T follicular helper cell (primary cell): ENCODE measurements at regions not wholly inside any gene's neighbourhood (a gene's known extent, or its start where the extent isn't known, plus 50 kb on each side); places are given as distances from the start of the nearest gene placed in this dataset.

Experiments
- DNase-seq: peaks from one replicate; pipeline ENCODE4 v3.0.0-alpha.2; 2020; ENCODE audit warnings: low read depth

DNA sequence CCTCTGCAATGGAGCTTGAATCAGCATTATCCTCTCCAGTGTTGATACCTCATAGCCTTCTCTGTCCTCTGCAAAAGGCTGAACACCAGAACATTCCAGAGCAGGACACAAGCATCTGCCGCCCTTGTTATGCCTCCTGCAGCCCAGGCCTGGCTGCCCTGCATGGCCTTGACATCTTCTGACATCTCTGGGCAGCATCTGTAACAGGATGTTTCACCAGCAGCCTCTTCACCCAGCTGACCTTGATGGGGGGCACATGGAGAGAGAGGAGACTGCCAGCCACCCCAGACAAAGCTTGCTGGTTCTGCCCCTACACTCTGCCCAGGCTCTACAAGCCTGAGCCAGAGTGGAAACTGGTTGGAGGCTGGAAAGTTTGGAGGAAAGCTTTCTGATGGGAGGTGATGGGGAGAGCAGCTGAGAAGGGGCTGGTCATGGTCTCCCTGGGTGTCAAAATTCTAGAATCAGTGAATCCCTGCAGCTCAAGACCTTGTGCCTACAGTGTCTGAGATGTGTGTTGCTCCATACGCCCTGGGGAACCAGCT is 145.1 kb downstream of the MRPL14 start:
- no peak for DNase-seq

DNA sequence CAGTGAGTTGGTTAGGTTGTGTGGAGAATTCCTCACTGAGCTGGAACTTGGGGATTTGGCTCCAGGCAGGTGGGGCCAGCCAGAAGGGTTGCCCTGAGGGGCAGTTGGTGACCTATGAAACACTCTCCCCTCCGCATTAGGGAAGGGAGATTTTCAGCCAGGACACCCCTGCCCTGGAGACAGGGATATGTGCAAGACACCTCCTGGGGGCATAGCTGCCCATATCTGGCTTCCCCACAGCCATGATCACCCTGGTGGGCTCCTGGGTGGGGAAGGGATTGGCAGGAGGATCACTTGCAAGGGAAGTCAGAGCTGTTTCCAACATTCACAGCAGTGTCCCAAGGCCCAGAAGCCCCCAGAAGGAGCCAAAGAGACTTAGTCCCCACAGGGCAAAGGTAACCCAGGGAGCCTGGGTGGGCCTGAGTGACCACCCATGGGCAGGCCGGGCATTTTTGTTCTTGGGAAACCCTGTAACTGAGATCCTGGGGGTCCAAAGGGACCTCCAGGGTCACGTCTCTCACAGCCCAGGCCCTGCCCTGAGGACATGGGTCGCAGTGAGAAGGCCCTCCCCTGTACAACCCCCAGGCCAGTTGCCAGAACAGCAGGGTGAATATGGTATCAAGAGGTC is 145.8 kb downstream of the MRPL14 start:
- no peak for DNase-seq

DNA sequence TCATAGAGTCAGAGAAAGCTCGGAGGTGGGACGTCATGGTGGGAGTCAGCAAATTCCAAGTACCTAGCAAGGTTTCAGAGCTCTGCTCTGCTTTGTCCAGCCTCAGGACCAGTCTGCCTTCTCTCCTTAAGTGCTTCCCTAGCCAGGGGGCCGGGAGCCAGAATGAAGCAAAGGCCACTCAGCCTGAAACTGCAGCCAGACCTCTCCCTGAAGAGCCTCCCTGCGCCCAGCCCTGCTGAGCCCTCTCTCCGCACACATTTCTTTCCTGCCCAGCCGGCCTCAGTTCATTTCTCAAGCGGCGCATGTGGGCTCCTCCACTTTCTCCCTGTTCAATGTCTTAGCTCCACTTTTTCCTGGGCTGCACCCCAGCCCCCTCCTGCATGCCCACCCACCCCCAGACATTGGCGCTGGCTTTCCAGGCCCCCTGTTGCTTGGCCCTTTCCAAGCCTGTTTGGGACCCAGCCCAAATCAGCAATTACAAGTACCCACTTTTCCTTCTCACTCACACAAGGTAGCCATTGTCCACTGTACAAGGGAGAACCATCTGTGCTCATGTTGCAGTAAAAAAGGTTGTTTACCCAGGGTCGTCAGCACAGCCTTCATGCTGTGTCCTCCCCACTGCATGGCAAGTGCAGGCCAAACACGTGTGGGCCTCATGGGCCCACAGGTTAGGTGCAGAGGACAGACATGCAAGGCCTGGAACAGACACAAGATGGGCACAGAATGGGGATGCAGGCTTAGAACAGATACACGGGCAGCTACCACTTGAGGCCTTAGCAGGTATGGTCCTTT is 147.1 kb downstream of the MRPL14 start:
- no peak for DNase-seq

DNA sequence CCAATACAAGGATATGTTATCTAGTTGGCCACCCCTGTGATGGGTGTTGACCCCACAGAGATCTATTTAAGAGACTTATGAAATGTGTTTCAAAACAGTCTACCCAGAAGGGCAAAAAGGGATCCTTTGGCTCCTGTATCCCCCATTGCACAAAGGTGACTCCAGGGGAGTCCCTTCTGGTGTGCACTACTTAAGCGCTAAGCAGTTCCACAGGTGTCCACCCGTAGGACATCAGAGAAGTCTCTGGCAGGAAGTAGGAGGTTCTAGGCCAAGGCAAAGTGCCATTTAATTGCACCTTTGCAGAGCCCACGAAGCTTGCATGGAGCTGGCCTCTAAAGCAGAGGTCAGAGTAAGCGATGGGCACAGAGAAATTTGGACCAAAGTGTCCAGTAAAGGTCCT is 147.7 kb downstream of the MRPL14 start:
- no peak for DNase-seq

DNA sequence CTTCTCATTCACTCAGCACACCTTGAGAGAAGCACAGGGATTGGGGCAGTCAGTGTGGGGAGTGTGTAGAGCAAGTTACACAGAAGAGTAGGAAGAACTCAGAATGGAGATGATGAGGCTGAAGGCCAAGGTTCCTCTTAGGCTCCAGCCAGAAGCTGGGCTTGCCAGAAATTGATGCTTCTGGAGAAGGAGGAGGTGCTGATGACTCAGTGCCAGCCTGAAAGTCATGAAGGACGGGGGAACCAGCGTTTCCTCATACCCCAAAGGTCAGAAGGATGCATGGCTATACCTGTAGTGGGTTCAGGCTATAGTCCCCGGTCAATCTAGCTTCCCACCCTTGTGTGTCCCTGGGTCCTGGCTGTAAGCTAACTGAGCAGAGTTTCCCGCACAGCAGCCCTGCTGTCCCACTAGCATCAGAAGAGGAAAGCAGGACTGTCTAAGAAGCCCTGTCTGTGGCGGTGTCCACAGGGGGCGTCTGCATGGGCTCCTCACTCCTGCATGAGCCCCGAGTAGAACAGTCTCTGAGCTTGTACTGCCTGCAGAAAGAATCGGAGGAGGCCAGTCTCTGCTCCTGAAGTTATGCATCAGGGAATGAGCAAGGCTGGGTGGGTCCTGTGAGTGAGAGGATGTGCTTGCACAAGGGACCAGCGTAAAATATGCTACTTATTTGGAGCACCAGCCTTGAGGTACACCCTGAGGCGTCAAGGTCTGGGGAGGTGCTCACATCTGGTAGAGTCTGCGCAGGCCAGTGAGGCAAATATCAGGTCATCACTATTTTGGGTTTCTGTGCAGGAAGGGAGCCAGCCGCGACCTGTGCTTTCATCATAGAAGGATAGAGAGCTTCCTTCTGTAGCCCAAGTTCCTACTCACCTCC is 148.5 kb downstream of the MRPL14 start:
- no peak for DNase-seq

DNA sequence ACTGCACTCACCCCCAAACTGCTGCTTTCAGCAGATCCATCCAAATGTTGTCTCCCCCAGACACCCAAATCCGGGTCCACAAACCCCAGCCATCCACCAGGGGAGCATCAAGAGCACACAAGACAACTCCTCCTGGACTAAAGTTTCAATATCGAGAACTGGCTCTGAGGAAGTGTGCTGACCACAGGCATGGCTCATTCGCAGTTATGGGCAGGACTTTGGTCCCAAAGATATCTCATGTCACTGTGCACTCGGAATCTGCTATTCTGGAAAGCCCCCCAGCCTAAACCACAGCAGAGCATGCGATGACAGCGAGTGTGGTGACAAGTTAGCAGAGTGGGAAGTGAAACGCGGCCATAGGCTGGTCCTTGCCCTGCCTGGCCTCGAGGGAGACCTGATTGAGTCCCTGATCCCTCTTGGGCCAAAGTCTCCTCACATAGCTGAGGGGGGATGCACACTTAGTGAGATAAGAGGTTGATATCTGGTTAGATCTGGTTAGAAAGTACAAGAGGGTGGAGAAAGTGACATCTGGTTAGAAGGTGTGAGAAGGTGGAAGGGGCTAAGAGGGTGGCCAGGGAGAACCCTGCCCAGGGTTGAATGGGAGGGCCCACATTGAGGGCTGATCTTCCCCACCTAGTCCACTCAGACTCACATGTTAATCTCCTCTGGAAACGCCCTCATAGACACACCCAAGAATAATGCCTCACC is 149.7 kb downstream of the MRPL14 start:
- no peak for DNase-seq

DNA sequence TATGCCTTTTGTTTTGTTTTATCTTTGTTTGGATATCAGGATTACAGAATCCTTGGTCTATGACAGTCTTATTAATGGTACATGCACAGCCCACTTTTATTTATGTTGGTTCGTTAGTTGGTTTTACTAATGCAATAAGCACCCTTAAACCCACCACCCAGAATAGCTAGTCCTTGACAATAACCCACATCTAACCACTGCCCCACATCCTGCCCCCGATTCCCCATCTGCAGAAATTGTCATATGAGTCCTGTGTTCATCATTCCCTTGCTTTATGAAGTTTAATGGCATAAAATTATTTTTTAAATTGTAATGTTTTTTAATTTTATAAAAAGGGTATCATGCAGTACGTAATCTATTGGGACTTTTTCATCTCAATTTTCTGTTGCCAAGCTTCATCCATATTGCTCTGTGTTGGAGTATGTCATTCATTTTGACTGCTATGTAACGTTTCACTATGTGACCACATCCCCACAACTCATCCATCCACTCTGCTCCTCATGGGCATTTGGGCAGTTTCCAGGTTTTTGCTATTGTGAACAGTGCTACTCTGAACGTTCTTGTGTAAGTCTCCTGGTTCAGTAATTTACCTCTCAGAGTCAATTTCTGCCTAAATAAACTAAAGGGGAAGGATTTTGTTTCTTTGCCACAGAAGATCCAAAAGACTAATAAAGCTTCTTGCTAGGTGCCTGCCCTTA is 150.4 kb downstream of the MRPL14 start:
- DNase-seq: no peak

DNA sequence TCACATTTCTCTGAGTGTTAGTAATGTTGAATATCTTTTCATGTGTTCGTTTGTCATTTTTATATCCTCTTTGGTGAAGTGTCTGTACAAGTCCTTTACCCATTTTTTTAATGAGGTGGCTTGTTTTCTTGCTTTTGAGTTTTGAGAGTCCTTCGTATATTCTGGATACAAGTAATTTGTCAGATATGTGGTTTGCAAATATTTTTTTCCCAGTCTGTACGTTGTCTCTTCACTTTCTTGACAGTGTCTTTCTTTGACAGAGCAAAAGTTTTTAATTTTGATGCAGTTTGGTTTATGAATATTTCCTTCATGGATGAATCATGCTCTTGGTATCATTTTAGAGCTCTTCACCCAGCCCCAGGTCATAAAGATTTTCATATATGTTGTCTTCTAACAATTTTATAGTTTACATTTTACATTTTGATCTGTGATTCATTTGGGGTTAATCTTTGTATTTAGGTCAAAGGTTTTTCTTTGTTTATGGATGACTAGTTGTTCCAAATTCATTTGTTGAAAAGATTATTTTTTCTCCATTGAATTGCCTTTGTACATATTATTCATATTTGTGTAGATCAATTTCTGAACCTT is 152.5 kb downstream of the MRPL14 start:
- no peak for DNase-seq

DNA sequence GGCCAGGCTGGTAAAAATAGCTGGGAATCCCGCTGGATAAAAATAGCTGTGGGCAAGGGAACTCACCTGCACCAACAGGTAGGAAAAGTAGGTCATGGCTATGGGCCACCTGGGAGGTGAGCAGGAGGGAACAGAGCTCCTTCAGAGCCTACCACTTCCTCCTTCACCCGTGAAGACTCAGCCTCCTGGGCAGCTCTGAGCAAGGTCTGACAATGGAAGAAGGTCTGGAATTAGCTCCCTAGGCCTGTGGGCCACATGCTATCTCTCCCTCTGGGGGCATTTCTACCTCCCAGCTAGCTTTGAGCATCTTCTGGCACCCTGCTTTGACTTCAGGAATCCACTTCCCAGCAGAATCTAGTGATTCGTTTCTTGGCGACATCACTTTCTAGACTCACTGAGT is 153.9 kb downstream of the MRPL14 start:
- DNase-seq: no peak

DNA sequence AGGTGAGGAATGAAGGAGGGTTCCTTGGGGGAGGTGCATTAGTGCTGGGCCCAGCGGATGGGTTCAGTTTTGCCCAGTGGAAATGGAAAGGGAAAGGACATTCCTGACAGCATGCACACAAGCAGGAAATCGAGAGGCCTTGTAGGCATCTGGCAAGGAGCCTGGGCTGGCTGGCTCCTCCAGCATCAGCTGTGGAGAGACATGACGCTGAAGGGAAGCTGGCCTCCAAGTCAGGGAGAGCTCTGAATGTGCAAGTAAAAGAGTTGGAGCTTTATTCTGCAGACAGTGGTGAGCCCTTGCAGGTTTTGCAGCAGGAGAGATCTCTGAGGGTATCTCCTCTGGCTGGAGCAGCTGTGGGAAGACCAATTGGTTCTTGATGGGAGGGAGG is 154.3 kb downstream of the MRPL14 start:
- DNase-seq: no peak

DNA sequence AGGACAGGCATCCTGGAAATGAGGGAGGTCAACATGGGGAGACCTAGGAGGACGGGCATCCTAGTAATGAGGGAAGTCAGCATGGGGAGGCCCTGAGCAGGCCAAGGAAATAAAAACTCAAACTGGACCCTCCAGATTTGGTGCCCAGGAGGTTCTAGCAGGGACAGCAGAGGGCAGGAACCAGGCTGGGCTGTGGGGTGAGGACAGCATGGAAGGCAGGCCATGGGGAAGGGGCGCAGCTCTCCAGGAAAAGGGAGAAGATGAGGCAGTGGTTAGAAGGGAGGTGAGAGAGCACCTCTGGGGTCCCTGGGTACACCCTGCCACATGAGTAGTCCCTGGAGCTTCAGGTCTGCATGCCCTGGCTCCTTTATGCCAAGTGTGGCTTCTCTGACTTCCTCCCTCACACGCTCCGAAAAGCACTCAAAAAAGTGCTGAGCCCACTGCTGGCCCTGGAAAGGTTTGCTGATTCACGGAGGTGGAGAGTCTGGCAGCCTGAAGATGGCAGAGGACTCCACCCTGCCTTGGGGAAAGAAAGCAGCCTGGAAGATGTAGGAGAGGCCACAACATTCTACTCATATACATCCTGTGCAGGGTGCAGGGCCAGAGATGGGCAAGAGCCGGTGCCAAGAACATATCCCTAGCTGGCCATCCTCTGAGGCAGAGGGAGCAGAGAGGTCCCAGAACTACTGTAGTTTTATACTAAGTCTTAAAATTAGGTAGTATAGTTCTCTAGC is 154.9 kb downstream of the MRPL14 start:
- DNase-seq: no peak

DNA sequence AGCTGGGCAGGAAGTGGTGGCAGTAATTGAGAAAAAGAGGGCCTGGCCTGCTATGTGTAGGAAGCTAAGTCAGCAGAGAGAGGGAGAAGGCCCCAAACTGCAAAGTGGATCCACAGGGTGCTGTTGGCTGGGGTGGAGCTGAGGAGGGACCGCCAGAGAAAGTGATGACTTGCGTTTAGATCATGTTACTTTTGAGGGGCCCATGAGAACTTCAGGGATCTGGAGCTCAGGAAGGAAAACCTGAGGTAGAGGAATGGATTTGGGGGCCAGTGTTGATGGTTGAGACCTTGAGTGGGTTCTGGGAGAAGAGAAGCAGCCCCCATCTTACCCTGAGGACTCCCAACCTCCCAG is 155.5 kb downstream of the MRPL14 start:
- no peak for DNase-seq

DNA sequence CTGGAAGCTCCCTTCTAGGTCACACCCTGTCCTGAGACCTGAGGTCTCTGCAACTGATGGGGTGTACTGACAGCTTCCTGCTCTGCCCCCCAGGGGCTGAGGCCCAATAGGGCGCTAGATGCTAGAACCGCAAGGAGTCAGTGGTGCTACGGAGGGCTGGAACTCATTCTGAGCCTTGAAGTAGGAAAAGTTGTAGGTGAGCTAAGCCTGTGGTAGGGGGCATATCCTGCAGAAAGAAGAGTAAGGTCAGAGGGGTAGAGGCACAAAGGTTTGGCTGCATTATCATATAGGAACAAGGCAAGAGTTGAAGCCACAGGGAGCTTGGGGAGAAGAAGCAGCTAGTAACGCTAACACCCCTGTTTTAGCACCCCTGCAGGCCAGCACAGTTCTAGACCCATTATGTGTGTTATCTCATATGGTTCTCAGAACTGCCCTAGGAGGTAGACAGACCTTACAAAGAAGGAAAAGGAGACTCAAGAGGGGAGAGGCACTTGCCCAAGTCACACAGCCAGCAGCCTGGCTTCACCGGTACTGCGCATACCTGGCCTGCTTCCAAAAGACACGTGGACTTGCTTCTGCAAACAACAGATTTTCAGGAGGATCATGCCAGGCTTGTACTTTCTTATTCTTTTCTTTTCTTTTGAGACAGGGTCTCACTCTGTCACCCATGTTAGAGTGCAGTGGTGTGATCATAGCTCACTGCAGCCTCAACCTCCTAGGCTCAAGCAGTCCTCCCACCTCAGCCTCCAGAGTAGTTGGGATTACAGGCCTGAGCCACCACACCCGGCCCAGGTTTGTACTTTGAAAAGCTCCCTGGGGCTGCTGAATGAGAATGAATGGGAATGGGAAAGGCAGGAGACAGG is 156.1 kb downstream of the MRPL14 start:
- DNase-seq: no peak

DNA sequence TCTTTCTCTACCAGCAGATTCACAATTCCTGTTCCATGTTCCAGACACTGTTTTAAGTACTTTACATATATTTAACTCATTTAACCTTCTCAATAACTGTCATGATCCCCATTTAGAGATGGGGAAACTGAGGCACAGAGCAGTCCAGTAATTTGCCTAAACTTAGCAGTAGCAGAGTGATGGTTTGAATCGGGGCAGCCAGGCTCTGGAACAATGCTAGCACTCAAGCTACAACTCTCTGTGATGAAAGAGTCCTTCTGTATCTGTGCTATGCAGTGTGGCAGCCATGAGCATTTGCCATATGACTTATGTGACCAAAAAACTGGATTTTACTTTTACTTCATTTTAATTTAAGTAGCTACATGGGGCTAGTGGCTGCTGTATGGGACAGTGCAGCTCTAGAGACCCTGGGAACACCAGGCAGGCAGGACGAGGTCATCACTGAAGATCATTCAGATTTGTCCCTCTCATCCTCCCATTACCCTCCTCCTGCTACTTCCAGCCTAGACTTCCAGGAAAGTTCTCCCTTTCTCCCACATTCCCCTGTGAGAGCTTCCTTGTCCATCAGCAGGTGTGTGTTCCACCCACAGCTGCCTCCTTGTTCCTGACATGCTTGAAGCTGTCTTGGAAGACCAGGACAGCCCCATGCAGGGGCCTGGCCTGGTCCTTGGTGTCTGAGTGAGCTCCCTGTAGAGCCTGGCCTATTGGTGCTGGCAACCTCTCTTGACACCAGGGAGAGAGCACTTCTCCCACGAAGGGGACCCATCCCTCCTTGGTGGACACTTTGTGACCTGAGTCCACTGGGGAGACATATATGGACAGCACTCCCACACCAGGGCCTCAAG is 157.0 kb downstream of the MRPL14 start:
- no peak for DNase-seq

DNA sequence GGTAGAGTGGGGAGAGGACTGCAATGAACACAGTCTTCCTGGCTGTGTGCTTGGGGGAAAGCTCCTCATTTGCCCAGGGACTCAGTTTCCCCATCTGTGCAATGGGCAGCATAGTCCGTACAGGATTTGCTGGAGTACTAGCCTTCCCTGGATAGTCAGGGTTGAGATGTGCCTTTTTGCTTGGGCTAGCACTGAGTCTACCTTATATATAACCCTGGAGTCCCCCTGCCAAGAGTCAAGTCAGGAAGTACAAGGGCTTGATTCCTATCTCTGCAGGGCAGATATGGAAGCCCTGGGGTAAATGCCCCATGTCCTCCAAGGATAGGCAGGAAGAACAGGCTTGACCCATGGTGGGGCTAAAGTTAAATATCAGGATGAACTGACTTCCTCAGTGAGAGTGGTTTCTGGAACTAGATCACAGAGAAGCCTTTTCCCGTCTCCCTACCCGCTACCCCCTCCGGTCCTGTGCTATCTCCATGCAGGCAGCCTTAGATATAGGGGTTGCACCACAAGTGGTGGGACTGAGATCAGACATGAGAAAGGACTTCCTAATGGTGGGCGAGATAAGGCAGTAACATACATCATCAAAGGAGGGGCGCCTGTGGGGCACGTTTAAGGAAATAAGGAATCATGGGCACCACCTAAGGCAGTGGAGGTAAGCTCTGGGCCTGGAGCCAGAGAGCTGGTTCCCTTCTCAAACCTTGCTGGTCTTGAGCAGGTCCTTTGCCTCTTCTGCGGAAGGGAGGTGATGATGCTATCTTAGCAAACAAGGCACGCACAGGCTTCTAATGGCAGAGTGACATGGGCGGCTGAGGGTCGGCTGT is 157.9 kb downstream of the MRPL14 start:
- DNase-seq: no peak

DNA sequence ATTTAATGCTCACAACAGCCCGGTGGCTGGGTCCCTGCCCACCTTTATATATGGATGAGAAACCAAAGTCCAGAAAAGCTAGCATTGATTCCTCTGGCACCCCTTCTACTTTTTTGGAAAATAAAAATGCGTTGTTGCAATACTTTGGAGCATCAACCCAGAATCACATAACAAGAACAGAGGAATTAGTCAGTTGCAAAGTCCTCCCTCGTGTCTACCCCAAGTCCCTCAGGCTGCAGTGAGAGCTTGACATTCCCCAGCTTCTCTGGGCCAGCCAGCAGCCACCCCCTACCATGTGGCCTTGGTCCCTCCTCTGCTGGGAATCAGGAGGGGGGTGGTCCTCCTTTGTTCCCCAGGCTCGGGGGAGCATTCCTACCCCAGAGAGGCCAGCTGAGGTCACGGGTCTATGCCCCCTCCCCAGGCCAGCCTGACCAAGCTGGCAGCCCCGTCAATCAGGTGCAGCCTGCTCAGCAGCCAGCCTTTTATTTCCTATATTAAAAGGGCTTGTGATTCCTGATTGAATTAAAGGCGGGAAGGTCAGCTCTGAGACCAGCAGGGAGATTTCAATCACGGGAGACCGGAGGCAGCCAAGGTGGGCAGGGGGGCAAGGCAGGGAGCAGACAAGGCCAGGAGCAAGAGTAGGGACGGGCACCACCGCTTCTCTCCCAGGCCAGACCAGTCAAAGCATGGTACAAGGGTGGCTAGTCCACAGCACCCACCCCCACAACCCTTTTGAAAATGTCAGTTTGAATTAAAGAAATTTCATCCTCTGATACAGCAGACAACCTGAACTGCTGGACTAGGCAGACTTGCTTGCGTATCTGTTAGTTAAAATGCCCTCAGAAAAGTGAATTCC is 158.9 kb downstream of the MRPL14 start:
- DNase-seq: no peak

DNA sequence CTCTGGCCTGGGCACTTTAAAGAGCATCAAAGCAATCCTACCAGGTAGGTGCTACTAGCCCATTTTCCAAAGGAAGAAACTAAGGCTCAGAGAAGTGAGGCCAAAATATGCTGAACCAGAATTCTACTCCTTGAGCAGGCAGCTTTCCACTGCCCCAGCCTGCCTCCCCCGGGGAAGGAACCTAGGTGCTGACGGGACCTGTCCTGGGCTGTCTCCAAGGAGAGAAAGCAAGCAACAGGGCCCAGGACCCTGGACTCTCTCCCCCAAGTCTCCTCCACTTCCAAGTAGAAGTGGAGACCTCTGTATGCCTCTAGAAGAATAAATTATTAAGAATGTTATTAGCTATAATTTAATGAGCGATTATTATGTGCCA is 159.5 kb downstream of the MRPL14 start:
- DNase-seq: no peak
